Cerebellar nuclear complex (tissue), 1 donor: ENCODE measurements at regions not wholly inside any gene's neighbourhood (a gene's known extent, or its start where the extent isn't known, plus 50 kb on each side); places are given as distances from the start of the nearest gene placed in this dataset.

Experiments used
- DNase-seq, 2 experiments: peaks; one replicate each; lab custom pipeline; 2025; lab: John Stamatoyannopoulos, UW

DNA sequence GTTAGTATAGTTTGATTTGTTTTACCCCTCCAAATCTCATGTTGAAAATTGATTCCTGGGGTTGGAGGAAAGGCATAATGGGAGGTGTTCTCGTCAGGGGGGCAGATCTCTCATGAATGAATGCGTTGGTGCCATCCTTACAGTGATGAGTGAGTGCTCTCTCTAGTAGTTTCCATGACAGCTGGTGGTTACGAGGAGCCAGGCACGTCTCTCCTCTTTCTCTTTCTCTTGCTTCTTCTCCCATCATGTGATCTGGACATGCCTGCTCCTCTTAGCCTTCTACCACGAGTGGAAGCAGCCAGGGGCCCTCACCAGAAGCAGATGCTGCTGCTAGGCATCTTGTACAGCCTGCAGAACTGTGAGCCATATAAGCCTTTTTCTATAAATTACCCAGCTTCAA, 454.1 kb downstream of the EFNA5 start:
- no peak for DNase-seq

DNA sequence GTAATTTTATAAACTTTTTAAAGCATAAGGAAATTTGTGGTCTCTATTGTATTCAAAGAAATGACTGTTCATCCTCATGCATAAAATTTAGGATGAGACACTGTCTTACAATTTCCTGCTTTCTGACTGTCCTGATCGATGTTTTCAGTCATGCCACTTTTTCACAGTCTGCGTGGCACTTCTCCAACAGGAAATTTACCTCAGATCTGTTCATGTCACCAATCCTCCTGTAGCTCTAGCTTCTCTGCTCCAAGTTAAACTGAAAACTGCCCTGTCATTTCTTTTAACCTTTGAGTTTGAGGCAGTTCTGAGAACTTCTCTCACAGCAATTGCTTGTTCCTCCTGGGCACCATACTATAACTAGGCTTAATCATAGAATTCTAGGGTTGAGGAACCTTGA, 455.1 kb downstream of the EFNA5 start:
- no peak for DNase-seq

DNA sequence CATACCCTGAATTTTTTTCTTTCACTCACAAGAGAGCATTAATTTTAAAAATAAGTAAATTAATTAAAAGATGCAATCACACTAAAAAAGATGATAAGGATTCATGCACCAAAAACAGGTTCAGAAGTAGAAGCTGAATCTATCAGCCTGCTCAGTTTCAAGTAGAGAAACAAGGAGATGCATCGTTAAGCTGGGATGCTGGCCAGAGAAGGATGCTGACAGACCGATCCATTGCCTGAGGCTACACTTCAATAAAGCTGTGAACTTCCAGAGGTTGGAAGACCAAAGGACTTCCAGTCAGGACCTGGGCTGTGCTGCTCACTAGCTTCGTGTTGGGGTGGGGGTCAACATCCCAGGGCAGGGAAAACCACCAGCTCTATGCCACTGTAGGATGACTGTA, 457.7 kb downstream of the EFNA5 start:
- DNase-seq: no peak

DNA sequence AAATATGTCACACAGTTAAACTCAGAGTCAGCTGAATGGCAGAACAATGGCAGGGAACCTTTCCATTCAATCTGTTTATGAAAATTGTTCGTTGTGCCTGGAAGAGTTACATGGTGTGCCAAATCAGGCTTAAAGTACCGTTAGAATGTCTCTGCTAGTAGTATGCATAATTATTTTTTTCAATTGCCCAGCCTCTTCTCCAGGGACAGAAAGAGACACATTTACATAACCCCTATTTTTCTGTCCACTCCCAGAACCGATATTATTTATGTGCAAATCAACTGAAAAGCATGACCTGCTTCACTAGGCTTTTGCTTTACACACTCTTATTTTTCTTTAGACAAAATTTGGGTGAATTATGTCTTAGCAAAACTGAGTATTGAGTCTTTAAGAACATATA, 459.1 kb downstream of the EFNA5 start:
- DNase-seq: no peak

DNA sequence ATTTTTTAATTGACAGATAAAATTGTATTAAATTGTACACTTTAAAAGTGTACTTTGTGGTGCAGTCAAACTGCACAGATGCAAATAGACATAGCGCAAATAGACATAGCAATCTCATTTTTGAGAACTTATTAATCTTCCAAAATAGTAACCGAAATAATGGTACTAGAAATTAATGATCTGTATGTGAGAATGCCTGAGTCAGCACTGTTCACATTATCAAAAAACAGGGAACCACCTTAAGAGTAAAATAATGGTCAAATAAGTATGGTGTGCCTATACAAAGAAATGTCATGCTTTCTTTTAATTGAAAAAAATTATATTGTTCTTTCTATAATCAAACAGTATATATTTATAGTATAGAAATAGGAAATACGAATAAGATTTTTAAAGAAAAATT, 461.9 kb downstream of the EFNA5 start:
- DNase-seq: no peak

DNA sequence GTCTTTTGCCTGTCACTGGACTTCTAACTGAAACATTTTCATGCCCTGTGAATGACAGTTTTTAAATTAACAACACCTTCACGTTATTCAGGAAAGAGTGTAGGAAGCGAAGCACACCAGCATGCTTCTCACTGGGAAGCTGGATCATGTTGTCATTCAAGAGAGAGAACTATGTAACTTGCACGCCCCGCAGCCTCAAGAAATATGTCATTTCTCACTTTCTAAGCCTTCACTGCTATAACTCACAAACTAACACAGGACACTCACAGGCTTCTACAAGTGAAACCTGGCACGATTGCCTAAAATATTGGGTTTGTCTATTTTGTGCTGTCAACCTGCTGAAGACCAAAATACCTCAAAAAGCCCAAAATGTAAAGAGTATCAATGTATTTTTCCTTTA, 466.3 kb downstream of the EFNA5 start:
- DNase-seq: no peak

DNA sequence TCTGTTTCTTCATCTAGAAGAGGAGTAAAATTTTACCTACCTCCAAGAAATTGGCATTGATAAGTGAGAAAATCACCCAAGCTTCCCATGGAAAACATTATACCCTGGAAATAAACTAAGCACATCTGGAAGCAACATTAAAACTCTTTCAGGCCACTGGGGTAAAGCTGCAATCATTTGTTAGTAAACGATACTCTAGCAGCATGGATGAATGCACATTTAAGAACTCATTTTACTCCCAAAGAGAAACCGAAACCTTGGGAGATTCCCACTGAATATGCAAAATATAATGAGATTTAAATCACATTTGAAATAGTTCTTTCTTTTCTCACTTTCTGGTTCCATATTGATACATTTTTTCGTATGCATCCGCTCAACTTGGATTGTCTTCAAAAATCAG, 467.5 kb downstream of the EFNA5 start:
- DNase-seq: no peak

DNA sequence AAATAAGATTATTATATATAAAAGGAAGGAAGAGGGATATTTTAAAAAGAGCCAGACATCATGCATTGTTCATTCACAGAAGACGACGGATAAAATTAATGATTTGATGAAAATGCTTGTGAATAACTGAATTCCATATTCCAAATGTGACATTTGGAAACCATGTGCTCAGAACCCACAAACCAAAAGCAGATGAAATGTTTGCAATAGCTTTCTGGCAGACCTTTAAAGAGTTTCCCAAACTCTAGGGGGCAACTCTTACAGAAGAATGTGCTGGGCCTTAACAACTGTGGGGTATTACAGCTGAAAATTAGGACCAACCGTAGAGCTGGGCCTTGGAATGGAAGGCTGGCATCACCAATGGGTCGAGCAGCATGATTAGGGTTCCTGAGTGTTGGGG, 471.0 kb downstream of the EFNA5 start:
- DNase-seq: no peak

DNA sequence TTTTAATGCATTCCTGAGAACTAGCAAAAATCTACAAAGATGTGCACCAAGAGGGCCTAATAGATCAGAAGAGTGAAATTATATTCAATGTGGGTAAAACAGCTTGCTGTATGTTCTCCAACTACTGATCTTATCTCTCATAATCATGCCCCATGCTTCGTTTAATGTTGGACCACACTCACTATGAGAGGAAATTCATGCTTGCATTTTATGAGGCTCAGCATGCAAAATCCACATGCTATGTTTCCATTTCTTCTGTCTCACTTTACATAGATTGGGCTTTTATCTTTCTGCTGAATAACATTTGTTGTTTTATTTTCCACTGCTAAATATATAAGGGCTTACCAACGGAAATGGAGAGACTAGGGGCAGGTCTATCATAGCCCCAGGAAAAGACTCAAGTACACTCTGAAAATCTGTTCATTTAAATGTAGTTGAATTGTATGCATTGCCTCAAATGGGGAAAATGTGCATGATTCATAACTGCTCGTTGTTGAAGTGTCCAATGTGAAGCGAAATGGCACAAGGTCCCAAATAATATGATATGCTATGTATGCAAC, 474.2 kb downstream of the EFNA5 start:
- DNase-seq: no peak

DNA sequence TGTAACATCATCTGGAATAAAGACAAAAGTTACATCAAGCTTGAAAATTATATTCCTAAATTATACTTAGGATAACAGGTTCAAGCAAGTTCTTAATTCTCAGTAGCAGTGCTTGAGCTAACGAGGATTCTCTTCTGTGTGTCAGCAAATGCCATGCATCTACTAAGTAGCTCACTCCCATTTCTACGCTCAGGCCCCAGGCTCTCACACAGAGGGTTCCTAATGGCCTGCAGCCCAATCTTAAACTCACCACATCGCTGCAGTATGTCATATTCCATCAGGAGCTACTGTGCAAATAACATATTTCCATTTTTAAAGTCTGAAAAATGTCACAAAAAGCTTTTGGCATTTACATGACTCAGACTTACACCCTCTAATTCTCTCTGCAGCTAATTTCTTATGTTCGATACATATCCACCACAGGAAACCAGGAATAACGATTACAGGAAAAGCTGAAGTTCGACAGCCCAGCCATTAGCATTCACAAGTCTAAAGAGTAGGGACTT, 474.8 kb downstream of the EFNA5 start:
- no peak for DNase-seq

DNA sequence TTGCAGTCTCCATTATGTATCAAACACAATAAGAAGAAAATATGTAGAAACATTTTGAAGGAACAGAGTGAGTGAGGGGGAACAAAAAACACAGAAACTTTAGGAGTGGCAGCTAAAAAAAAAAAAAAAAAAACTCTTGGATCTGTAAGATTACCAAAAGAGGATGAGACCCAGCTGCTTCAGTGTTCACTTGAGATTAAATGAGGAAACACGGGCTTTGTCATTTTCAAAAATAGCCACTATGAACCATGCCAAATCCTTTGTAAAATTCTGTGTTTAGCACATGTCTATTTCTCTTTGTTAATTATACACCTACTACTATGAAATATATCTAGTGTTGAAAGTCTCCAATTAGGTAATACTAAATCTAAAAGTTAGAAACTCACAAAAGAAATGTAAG, 485.9 kb downstream of the EFNA5 start:
- no peak for DNase-seq

DNA sequence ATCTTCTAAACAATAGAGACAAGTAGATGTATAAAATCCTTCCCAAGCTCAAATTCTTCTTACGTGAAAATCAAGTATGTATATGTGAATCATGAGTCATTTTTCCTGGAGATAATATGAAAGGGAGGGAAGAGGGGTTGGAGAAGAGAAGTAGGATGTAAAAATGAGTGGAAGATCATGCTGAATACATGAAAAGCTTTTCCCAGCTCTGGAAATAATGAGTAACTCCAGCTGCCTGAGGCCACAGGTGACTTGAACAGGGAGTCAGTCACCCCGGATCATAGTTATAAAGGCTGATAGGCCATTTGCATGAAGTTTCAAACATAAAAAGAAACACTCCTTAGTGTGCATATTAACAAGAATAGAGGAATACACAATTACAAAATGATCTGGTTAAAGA, 486.7 kb downstream of the EFNA5 start:
- DNase-seq: no peak

DNA sequence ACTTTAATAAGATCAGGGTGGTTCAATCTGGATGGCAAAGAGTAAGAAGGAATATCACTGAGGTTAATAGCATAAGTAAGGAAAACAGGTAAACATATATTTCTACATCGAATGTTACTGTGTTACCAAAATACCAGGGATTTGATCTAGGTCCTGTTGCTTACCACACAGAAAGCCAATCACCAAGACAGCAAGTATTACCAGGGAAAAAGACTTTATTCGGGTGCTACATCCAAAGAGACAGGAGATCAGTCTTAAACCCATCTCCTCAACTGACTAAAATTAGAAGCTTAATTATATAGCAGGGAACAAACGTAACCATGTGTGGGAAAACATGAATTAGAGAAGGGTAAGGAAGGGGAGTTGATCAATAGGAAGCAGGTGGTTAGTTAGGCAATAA, 500.1 kb downstream of the EFNA5 start:
- DNase-seq: no peak

DNA sequence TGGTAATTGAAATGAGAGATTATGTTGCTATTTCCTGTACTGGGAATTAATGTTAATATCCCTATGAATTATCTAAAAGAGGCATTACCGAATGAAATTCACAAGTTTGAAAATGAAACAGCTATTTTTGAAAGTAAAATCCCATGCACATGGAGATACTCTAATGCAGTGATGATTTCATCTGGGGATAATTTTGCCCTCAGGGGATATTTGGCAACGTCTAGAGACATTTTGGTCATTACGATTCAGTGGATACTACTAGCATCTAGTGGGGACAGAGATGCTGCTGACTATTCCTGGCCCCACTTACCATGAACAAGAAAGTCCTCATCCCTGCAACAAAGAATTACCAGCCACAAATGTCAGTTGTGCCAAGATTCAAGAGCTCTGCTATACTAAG, 500.9 kb downstream of the EFNA5 start:
- DNase-seq: no peak

DNA sequence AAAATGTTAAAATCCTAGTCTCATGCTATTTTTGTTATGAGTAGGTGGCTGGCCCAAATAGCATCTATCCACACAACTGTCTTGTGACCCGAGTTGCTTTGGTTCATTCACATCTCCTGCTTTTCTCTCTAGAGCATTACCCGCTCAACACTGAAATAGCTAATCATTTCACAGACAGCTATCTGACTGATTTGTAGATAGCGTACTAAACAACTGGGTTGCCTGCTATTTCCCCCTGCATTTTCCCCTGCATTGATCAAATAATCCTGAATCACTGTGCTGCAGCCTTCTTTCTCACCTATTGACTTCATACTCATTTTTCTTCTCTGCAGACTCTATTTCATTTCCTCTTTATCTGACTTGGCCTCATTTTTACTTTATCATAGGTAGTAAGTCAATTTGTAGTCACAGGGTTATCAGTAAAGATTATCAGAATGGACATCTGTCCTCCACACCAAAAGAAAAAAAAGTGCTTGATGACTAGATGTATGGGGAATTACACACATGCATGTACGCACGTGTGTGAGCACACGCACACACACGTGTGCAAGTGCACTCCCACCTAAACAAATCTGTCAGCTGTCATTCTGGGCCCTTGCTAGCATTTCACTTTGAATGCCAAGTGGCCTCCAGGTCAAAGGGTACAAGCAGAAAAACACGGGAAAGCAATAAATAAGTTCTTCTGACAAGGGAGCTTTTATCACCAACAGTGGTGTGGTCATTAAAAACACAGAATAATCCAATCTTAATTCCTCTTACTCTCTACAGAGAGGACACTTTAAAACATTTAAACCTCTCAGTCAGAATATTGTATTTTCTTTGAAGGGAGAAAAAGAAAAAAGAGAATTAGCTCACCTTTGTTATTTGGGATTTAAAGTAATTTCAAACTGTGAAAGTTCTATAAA, 501.6 kb downstream of the EFNA5 start:
- no peak for DNase-seq

DNA sequence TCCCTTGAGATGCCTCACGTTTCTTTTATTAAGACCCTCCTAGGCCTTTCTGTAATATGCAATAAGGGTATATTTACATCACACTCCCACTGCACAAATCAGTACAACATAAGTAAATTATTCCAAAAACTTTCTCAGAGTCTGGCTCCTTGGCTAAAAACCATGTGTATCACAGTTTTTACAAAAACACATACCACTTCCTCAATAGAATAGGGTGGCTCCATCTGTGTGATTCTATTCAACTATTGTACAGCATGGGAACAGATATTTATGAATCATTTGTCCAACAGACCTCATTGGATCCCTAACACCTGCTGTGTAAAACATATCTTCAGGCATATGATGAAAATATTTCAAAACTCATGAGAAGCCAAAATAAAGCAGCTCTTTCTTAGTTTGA, 502.7 kb downstream of the EFNA5 start:
- no peak for DNase-seq

DNA sequence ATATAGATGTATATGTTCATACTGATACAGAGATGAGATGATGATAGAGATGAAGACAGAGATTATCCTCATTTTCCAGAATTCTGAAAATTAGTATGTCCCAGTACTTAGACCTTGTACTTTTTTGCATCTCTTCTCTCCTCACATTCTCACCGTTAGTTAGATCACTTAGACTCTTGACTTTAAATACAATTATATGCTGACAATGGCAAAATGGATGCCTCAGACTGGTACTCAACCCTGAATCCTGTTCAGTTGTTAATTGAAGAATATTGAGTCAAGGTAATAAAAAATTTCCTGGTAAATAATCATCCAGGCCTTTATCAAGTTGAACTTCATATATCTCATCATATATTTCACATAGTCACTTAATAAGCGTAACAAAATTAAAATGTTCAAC, 505.4 kb downstream of the EFNA5 start:
- no peak for DNase-seq

DNA sequence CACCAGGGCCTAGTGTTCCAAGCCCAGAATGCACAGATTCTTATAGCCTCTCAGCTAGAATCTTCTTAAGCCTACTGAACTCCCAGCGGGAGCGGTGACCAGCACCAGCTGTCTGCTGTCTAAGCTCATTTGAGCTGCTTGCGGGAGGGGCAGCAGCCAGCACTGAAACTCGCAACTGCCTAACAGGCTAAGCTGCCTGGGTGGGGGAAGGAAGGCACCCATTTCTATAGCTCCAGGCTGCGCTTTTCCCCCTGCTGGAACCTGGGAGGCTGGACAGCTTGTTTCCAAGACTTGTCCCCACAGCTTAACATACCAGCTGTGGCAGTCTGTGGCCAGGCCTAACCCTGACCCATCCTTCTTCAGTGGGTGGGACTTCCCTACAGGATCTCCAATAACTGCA, 512.9 kb downstream of the EFNA5 start:
- DNase-seq: no peak

DNA sequence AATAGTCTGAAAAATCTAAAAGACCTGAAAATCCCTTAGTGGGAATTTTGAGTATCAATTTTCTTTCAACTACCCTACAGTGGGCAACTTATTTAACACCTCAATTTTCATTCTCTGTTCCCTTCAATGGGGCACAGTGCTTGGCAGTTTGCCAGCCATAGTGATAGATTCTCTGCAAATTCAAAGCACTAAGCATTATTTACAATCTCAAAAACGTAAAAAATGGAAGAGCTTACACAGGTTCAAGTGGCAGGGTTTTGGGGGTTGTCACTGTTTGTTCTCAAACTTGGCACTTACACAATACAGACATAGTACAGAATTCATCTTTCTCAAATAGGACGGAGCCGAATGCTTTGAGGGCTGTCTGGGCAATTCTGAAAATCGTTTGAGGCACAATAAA, 515.0 kb downstream of the EFNA5 start:
- no peak for DNase-seq

DNA sequence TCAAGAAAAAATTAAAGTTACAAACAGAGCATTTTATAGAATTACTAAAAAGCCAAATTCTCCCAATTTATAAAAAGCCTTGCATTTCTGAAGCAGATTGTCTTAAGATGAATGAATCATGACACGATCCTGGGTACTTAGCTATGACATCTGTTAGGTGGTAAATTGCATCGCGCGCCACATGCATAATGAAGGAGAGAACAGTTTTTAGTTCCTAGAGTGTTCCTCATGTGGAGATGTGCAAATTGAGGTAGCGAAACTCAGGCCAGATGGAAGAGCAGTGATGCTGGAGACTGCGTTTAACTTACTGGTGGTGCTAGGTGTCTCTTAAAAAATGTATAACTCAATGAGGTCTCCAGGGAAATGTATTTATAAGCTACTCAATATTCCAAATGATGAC, 516.1 kb downstream of the EFNA5 start:
- DNase-seq: no peak

DNA sequence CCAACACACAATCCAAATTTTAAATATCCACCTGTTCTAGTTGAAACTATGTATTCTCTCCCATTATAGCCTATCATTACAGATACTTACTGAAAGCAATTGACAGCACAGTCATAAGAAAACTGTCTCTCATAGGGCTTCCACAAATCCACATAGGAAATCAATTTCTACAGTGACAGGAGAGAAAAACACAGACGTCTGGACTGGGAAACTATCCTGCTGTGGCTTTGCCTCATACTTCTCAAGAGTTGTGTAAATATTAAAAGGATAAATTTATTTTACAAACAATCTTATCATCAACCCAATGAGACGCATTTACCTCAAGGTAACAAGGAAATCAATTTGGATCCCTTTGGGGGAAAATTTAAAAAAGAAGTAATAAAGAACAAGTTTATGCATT, 517.5 kb downstream of the EFNA5 start:
- DNase-seq: no peak

DNA sequence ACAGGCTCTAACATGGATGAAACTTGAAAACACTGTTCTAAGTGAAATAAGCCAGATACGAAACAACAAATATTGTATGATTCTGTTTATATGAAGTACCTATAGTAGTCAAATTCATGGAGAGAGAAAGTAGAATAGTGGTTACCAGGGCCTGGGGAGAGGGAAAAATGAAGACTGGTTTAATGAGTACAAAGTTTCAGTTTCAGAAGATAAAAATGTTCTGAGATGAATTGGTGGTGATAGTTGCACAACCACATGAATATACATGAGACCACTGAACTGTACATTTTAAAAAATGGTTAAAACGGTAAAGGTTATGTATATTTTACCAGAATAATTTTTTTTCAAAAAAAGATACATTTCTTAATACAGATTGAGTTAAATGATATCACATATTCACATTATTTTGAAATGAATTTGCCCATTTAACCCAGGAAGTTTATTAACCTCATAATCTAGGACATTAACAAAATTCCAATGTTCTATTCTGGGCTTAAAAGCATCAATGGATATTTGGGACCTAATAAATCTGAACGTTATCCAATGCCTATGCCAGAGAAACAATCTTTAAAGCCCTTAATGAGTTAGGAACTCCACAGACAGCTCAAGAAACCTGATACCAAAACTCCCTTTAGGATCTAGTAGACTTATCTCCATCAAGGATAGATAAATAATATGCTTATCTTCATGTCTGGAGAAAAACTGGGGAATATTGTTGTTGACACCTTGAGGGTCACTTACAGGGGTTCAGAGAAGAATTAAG, 521.3 kb downstream of the EFNA5 start:
- DNase-seq: no peak

DNA sequence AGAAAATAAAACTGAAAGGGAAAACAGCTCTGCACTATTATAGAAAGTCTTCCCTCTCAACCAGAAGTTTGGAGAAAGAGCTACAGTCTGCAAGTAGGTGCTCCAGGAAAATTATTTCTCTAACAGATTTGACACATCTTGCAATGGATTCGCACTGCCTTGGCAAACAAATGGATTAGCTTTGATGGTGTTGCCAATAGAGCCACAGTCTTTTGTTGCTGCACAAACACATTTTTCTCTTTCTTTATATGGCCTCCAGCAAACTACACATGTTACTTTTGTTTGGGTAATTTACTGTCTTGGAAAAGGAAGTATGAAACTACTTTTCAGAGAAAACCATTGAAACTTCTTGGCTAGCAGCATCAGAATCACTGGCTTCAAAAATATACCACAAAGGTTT, 523.1 kb downstream of the EFNA5 start:
- DNase-seq: no peak
